Stimulated activated CD4-positive, alpha-beta T cell treated with anti-CD3 and anti-CD28 coated beads, Interleukin-12 subunit alpha, Interleukin-12 subunit beta, amount 100 ng/mL, for 48 hours (primary cell): ENCODE measurements at regions not wholly inside any gene's neighbourhood (a gene's known extent, or its start where the extent isn't known, plus 50 kb on each side); places are given as distances from the start of the nearest gene placed in this dataset.

ENCODE experiments used
- DNase-seq, 3 donors: peaks; one replicate each; pipeline ENCODE4 v3.0.0-alpha.2; 2020; ENCODE audit warnings: low read depth in 2 of 3, low spot score in 1 of 3

- DNase-seq: no peak
Observed at GRCh38 chr6:1066449-1067090, 245.3 kb upstream of the FOXQ1 start.

GRCh38 chr6:1065986-1066385 is 245.9 kb upstream of the FOXQ1 start:
- DNase-seq: no peak

- DNase-seq: no peak
Observed at GRCh38 chr6:1063671-1064355, 248.1 kb upstream of the FOXQ1 start.

GRCh38 chr6:1062786-1063545 is 248.9 kb upstream of the FOXQ1 start:
- DNase-seq: no peak

GRCh38 chr6:1059596-1059995 is 252.3 kb upstream of the FOXQ1 start:
- no peak for DNase-seq

- DNase-seq: no peak
Observed at GRCh38 chr6:1057490-1058135, 254.3 kb upstream of the FOXQ1 start.

GRCh38 chr6:1055015-1055921 is 256.6 kb upstream of the FOXQ1 start:
- no peak for DNase-seq

- no peak for DNase-seq
Observed at GRCh38 chr6:1054653-1055014, 257.3 kb upstream of the FOXQ1 start.

GRCh38 chr6:1053586-1053985 is 258.3 kb upstream of the FOXQ1 start:
- no peak for DNase-seq

GRCh38 chr6:1052262-1052661 is 259.6 kb upstream of the FOXQ1 start:
- no peak for DNase-seq

GRCh38 chr6:1049900-1050299 is 262.0 kb upstream of the FOXQ1 start:
- DNase-seq: no peak

- DNase-seq: no peak
Observed at GRCh38 chr6:1049170-1049569, 262.7 kb upstream of the FOXQ1 start.

- no peak for DNase-seq
Observed at GRCh38 chr6:1047981-1048541, 263.8 kb upstream of the FOXQ1 start.

GRCh38 chr6:1045239-1045638 is 266.7 kb upstream of the FOXQ1 start:
- no peak for DNase-seq

- DNase-seq: no peak
Observed at GRCh38 chr6:1044040-1044836, 267.7 kb upstream of the FOXQ1 start.

- DNase-seq: no peak
Observed at GRCh38 chr6:1043458-1043836, 268.5 kb upstream of the FOXQ1 start.

GRCh38 chr6:1042583-1043457 is 269.1 kb upstream of the FOXQ1 start:
- DNase-seq: no peak

GRCh38 chr6:1040393-1040792 is 271.5 kb upstream of the FOXQ1 start:
- DNase-seq: no peak

- no peak for DNase-seq
Observed at GRCh38 chr6:1039746-1040145, 272.2 kb upstream of the FOXQ1 start.
